ENCODE measurements at regions not wholly inside any gene's neighbourhood (a gene's known extent, or its start where the extent isn't known, plus 50 kb on each side); places are given as distances from the start of the nearest gene placed in this dataset.

DNA sequence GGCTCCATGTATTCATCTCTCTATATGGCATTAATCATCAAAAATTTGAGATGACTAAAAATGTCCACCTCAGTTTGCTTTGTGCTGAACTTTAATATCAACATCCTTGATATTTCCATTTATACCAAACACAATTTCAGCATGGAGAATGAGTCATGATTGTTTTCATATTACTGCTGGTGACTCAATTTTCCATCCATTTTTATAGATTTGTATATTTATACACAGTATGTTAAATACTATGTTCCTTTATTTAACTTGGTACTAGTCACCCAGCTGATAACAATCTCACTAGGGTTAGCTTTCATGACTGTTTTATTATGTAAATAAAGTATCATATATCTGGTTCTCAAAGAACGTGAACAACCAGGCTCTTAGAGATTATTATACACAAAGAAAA lies 1255.1 kb downstream of the SLITRK1 start:
- Mint-ChIP-seq H3K27me3 (no peaks in the 10 kb centered on the region), H3K36me3 (ENCODE audit: low read depth) (no peaks in the 10 kb centered on the region), H3K27ac (no peak overlapping the region), H3K9me3 (peaks cover 2% of the 10 kb centered on the region), H3K4me3 (no peak overlapping the region), H3K4me1 (no peaks in the 10 kb centered on the region)
- intact Hi-C loops (cut with micrococcal nuclease): no loop called here
- ChIA-PET CTCF (no interaction called here), POLR2A (no interaction called here)
- ATAC-seq (ENCODE audit: low read depth): no peak
- TF ChIP-seq, protein P1, sequence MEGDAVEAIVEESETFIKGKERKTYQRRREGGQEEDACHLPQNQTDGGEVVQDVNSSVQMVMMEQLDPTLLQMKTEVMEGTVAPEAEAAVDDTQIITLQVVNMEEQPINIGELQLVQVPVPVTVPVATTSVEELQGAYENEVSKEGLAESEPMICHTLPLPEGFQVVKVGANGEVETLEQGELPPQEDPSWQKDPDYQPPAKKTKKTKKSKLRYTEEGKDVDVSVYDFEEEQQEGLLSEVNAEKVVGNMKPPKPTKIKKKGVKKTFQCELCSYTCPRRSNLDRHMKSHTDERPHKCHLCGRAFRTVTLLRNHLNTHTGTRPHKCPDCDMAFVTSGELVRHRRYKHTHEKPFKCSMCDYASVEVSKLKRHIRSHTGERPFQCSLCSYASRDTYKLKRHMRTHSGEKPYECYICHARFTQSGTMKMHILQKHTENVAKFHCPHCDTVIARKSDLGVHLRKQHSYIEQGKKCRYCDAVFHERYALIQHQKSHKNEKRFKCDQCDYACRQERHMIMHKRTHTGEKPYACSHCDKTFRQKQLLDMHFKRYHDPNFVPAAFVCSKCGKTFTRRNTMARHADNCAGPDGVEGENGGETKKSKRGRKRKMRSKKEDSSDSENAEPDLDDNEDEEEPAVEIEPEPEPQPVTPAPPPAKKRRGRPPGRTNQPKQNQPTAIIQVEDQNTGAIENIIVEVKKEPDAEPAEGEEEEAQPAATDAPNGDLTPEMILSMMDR (IDR thresholded peaks at IDR 0.05): no peak
- no peak for DNase-seq

DNA sequence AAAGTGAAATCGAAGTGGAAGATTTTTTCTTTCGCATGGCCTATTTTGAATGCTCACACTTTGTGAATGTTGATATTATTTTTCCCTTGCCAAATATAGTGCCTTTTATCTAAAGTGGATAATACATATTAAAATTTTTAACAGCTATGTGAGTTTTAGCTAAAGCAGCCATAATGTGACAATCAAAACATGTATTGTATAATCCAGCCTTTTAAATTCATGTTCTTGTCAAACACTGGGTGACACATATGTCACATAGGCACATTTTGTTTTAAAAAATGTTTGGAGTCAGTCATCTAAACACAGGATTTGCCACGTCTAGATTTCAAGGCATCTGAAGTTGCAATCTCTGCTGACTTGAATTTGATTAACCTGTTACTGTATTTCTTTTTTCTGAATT lies 1256.6 kb downstream of the SLITRK1 start:
- ATAC-seq (ENCODE audit: low read depth): no peak
- H3K27me3 Mint-ChIP-seq: no peaks in the 10 kb centered on the region
- no peaks in the 10 kb centered on the region for H3K4me1 Mint-ChIP-seq
- POLR2A ChIA-PET: no interaction called here
- TF ChIP-seq, protein P1 (IDR thresholded peaks at IDR 0.05): no peak
- DNase-seq: no peak
- no peaks in the 10 kb centered on the region for H3K36me3 Mint-ChIP-seq (ENCODE audit: low read depth)
- H3K4me3 Mint-ChIP-seq: no peak overlapping the region
- peaks cover 2% of the 10 kb centered on the region for H3K9me3 Mint-ChIP-seq
- CTCF ChIA-PET: no interaction called here
- intact Hi-C loops (cut with micrococcal nuclease): no loop called here
- H3K27ac Mint-ChIP-seq: no peak overlapping the region

DNA sequence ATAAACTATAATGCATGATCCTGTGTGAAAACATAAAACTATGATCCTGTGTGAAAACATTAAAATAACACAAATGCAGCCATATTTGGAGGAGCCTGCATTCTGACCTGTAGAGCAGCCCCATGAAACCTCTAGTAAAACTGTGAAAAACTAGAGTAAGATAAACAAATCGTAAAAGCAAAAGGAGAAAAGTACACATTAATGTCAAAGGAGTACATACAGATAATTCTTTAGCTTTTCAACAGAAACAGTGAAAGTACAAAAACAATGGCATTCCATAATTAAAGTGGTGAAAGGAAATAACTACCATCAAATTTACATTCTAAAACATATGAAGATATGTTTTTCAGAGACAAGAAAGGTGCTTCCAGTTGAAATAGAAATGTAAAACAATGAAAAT lies 1267.2 kb downstream of the SLITRK1 start:
- H3K36me3 Mint-ChIP-seq (ENCODE audit: low read depth): no peaks in the 10 kb centered on the region
- intact Hi-C loops (cut with micrococcal nuclease): no loop called here
- peaks cover 6% of the 10 kb centered on the region for H3K9me3 Mint-ChIP-seq
- H3K27ac Mint-ChIP-seq: no peak overlapping the region
- TF ChIP-seq, protein P1 (IDR thresholded peaks at IDR 0.05): no peak
- no peaks in the 10 kb centered on the region for H3K4me1 Mint-ChIP-seq
- ATAC-seq (ENCODE audit: low read depth) (no peak), DNase-seq (no peak)
- H3K27me3 Mint-ChIP-seq: no peaks in the 10 kb centered on the region
- H3K4me3 Mint-ChIP-seq: no peak overlapping the region
- ChIA-PET POLR2A (no interaction called here), CTCF (no interaction called here)

- ChIA-PET CTCF (no interaction called here), POLR2A (no interaction called here)
- no peaks in the 10 kb centered on the region for H3K27me3 Mint-ChIP-seq
- H3K4me3 Mint-ChIP-seq: no peak overlapping the region
- H3K27ac Mint-ChIP-seq: no peak overlapping the region
- intact Hi-C loops (cut with micrococcal nuclease): no loop called here
- DNase-seq: no peak
- ATAC-seq (ENCODE audit: low read depth): no peak
- H3K4me1 Mint-ChIP-seq: no peaks in the 10 kb centered on the region
- no peaks in the 10 kb centered on the region for H3K36me3 Mint-ChIP-seq (ENCODE audit: low read depth)
- TF ChIP-seq, protein P1 (IDR thresholded peaks at IDR 0.05): no peak
- peaks cover 3% of the 10 kb centered on the region for H3K9me3 Mint-ChIP-seq
These were observed 1268.2 kb downstream of the SLITRK1 start for GRCh38 chr13:82614086-82614485.

- H3K27ac Mint-ChIP-seq: no peak overlapping the region
- no peaks in the 10 kb centered on the region for H3K4me1 Mint-ChIP-seq
- intact Hi-C loops (cut with micrococcal nuclease): no loop called here
- ChIA-PET CTCF (no interaction called here), POLR2A (no interaction called here)
- H3K9me3 Mint-ChIP-seq: peaks cover 14% of the 10 kb centered on the region
- no peak overlapping the region for H3K4me3 Mint-ChIP-seq
- H3K36me3 Mint-ChIP-seq (ENCODE audit: low read depth): no peaks in the 10 kb centered on the region
- DNase-seq (no peak), ATAC-seq (ENCODE audit: low read depth) (no peak)
- TF ChIP-seq, protein P1 (IDR thresholded peaks at IDR 0.05): no peak
- H3K27me3 Mint-ChIP-seq: no peaks in the 10 kb centered on the region
These were observed 1276.3 kb downstream of the SLITRK1 start for GRCh38 chr13:82606008-82606407.
